GM10266 (cell line): ENCODE measurements at regions not wholly inside any gene's neighbourhood (a gene's known extent, or its start where the extent isn't known, plus 50 kb on each side); places are given as distances from the start of the nearest gene placed in this dataset.

Experiments
- DNase-seq: peaks from one replicate; pipeline ENCODE4 v3.0.0; 2012; ENCODE audit errors: extremely low spot score
- CTCF ChIP-seq: IDR thresholded peaks from 2 replicates; pipeline ENCODE4 v1.5.1; 2012; ENCODE audit warnings: mild to moderate bottlenecking, low read depth; ENCODE audit not compliant: control insufficient read depth, insufficient read depth; ENCODE audit errors: missing control alignments

DNA sequence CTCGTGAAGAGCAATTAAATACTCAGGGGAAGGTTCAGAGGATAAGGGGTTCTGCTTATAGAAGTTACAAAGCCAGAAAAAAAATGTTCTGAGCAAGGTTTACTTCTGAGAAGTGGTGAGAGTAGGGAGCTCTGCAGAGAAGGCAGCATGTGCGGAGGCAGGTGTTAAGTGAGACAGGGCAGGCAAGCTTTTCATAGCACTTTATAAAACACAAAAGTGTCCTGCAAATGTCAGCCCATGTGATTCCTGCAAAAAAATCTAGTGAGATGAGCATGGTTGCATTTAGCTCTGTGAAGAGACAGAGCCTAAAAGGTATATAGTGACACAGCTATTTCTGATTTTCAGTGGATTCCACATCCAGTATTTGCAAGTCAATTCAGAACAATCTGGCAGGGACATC is 223.8 kb upstream of the SYT4 start:
- no peak for DNase-seq
- no peak for TF ChIP-seq CTCF

GRCh38 chr18:43506935-43507334 is 229.6 kb upstream of the SYT4 start:
- no peak for DNase-seq
- TF ChIP-seq CTCF, result no peak

- DNase-seq, result no peak
- TF ChIP-seq CTCF, result no peak
Observed at GRCh38 chr18:43507842-43508481, 230.7 kb upstream of the SYT4 start.

DNA sequence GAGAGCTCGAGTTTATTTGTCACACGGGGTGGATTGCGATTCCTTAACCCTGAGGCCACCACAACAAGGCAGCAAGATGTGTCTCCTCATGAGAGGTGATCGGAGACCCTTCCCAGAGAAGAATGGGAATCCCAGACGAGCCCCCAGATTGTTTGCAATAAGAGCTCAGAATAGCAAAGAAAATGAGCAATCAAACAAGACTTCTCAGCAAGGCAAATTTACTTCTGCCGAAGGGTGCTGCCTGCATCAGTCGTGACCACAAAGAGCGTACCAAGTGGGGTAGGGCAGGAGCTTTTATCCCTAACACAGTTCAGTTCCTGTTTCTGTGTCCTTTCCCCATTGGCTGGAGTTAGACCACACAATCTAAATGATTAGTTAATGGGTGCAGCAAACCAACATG is 237.5 kb upstream of the SYT4 start:
- no peak for TF ChIP-seq CTCF
- no peak for DNase-seq

DNA sequence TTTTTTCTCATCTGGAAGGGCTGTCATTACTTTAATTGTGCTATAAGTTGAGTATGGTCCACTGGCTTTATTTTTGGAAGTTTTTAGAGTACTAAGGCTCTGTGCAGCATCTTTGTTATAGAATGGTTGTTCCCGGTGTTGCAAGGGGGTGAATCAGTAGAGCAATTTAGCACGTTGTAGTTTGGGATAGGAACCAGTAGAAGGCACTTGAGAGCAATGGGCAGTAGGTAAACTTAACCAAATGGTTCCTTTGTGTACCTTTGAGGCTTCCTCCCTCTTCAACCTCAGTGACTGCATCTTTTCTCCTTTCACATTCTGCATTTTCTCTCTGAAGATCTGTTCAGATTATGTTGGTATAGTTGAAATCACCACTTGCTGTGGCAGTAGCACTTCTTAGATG is 238.2 kb upstream of the SYT4 start:
- no peak for TF ChIP-seq CTCF
- DNase-seq, result no peak

DNA sequence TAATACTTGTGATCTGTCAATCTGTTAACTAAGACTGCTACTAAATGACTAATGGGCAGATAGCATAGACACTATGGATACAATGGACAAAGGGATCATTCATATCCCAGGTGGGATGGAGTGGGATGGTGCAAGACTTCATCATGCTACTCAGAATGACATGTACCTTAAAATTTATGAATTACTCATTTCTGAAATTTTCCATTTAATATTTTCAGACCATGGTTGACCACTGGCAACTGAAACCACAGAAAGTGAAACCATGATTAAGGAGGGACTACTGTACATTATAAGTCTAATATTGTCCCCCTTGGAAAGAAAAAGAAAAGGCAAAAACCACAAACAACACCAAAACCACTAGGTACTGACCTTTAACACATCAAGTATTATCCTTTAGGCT is 247.0 kb upstream of the SYT4 start:
- TF ChIP-seq CTCF, result no peak
- no peak for DNase-seq

GRCh38 chr18:43525169-43525568 is 247.9 kb upstream of the SYT4 start:
- no peak for DNase-seq

More at GRCh38 chr18:43525169-43525568, 247.9 kb upstream of the SYT4 start:
- no peak for TF ChIP-seq CTCF
